Hepatocyte (in vitro differentiated cells): ENCODE measurements at regions not wholly inside any gene's neighbourhood (a gene's known extent, or its start where the extent isn't known, plus 50 kb on each side); places are given as distances from the start of the nearest gene placed in this dataset.

Source experiments
- DNase-seq: peaks from one replicate; pipeline ENCODE4 v3.0.0-alpha.2; 2016; ENCODE audit warnings: low spot score
- H2AFZ ChIP-seq: fragments of 200-600 bp; sonication (generic); 2 replicates; pipeline ENCODE4 v1.6.0; 2016; ENCODE audit warnings: antibody characterized with exemption, mild to moderate bottlenecking
- H3K27ac ChIP-seq: fragments of 200-600 bp; sonication (generic); 2 replicates; pipeline ENCODE4 v1.5.1; 2016; ENCODE audit warnings: mild to moderate bottlenecking
- H3K27me3 ChIP-seq: fragments of 200-600 bp; sonication (generic); 2 replicates; pipeline ENCODE4 v1.6.1; 2016
- H3K36me3 ChIP-seq: fragments of 200-600 bp; sonication (generic); replicated peaks from 2 replicates; pipeline ENCODE4 v1.5.1; 2016; ENCODE audit warnings: low read depth; ENCODE audit not compliant: insufficient read depth
- H3K4me1 ChIP-seq: fragments of 200-600 bp; sonication (generic); 2 replicates; pipeline ENCODE4 v1.5.1; 2016; ENCODE audit warnings: mild to moderate bottlenecking, moderate library complexity; ENCODE audit not compliant: insufficient read depth
- H3K4me2 ChIP-seq: fragments of 200-600 bp; sonication (generic); 2 replicates; pipeline ENCODE4 v1.6.0; 2016
- H3K4me3 ChIP-seq: fragments of 200-600 bp; sonication (generic); 2 replicates; pipeline ENCODE4 v1.5.1; 2016; ENCODE audit warnings: mild to moderate bottlenecking
- H3K79me2 ChIP-seq: fragments of 200-600 bp; sonication (generic); 2 replicates; pipeline ENCODE4 v1.6.0; 2017; ENCODE audit warnings: mild to moderate bottlenecking
- H3K9me2 ChIP-seq: fragments of 200-600 bp; sonication (generic); replicated peaks from 2 replicates; pipeline ENCODE4 v1.6.0; 2017; ENCODE audit warnings: mild to moderate bottlenecking; ENCODE audit not compliant: insufficient read depth
- H3K9me3 ChIP-seq: fragments of 200-600 bp; sonication (generic); 2 replicates; pipeline ENCODE4 v1.5.1; 2016; ENCODE audit warnings: low read depth, mild to moderate bottlenecking
- H4K20me1 ChIP-seq: fragments of 200-600 bp; sonication (generic); 2 replicates; pipeline ENCODE4 v1.6.0; 2016; ENCODE audit warnings: mild to moderate bottlenecking; ENCODE audit not compliant: insufficient read depth, poor library complexity, severe bottlenecking
- CTCF ChIP-seq: fragments of 200-600 bp; sonication (generic); IDR thresholded peaks from 2 replicates; pipeline ENCODE4 v1.5.1; 2016; ENCODE audit warnings: antibody characterized with exemption, mild to moderate bottlenecking; ENCODE audit not compliant: poor library complexity
- EZH2 ChIP-seq: fragments of 200-600 bp; sonication (generic); IDR thresholded peaks from 2 replicates; pipeline ENCODE4 v1.6.1; 2016; ENCODE audit warnings: antibody characterized with exemption, mild to moderate bottlenecking, borderline replicate concordance
- EZH2phosphoT487 ChIP-seq: fragments of 200-600 bp; sonication (generic); IDR thresholded peaks from one replicate; pipeline ENCODE4 v1.6.1; 2018; ENCODE audit warnings: antibody characterized with exemption, mild to moderate bottlenecking, low read depth, moderate library complexity; ENCODE audit not compliant: unreplicated experiment, severe bottlenecking
- WGBS: methylation state at CpG from one replicate; pipeline ENCODE4 v1.1.6; 2016; ENCODE audit warnings: low lambda C conversion rate; ENCODE audit errors: missing lambda C conversion rate; 5-methylcytosine and 5-hydroxymethylcytosine counted together

DNA sequence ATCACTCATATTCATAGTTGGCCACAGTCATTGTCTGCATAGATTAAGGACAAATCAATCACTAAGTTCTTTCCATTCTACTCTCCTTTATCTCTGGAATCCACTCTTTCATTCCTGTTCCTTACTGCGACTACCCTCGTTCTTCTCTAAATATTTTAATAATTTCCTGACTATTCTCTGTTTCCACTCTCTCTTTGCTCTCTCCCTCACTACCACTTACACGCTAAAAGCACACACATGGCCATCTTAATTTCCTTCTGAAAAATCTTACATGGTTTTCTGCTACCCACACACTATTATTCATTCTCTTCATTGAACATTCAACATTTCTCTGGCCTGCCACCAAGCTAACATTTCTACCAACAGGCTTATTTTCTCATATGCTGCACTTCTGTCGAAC is 279.6 kb upstream of the PLSCR5 start:
- DNase-seq = no peak
- TF ChIP-seq CTCF = no peak
- TF ChIP-seq EZH2phosphoT487 = no peak
- TF ChIP-seq EZH2 = no peak
- H3K9me2 ChIP-seq = no peaks in the 10 kb centered on the region
- no peak overlapping the region for H3K27ac ChIP-seq
- no peak overlapping the region for H3K4me3 ChIP-seq
- H4K20me1 ChIP-seq = no peaks in the 10 kb centered on the region
- WGBS = 85% methylated on average over 4 of the region's 4 CpGs
- H3K9me3 ChIP-seq = no peaks in the 10 kb centered on the region
- H3K27me3 ChIP-seq = no peaks in the 10 kb centered on the region
- H3K4me2 ChIP-seq = no peak overlapping the region
- H3K4me1 ChIP-seq = no peaks in the 10 kb centered on the region
- H2AFZ ChIP-seq = no peak overlapping the region
- H3K36me3 ChIP-seq = no peaks in the 10 kb centered on the region
- H3K79me2 ChIP-seq = no peaks in the 10 kb centered on the region

DNA sequence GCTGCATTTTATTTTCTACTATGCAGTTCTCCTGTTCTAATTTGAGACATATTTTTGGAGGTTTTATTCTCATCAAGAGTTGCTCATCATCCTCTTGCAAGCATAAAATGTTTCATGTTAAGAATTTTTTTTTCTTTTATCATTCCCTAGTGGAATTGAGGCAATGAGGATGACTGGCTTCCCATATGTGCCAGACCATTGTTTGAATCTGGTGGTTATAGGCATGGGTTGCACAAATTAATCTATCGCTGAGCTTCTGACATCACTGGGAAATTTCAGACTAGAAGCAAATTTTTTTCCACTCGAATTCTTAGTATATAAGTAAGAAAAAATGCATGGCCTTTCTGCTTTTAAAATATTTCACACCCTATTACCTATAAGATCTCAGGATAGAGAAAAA is 279.1 kb upstream of the PLSCR5 start:
- DNase-seq = no peak

DNA sequence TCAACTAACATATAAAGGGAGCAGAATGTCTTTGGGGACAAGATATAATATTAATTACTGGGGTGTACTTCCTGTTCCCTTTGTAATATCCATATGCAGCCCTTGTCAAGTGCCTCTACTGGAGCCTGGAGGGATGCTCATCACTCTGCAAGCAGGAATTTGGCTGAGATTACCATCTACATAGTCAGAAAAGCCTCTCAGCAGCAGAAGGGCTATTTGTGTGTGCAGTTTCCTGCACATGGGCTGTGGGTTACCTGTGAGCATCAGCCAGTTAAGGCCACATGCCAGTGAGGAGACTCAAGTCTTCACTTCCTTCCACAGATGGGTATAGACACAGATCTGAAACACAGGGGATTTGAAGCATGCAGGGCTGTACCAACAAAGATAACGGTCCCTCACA is 278.1 kb upstream of the PLSCR5 start:
- H4K20me1 ChIP-seq = no peaks in the 10 kb centered on the region
- no peaks in the 10 kb centered on the region for H3K27me3 ChIP-seq
- no peak overlapping the region for H2AFZ ChIP-seq
- no peaks in the 10 kb centered on the region for H3K4me1 ChIP-seq
- H3K9me3 ChIP-seq = no peaks in the 10 kb centered on the region
- H3K36me3 ChIP-seq = no peaks in the 10 kb centered on the region
- no peak overlapping the region for H3K4me2 ChIP-seq
- no peak for TF ChIP-seq EZH2
- no peak for TF ChIP-seq EZH2phosphoT487
- 50% methylated on average over 1 of the region's 1 CpG for WGBS
- DNase-seq = no peak
- no peaks in the 10 kb centered on the region for H3K79me2 ChIP-seq
- H3K27ac ChIP-seq = no peak overlapping the region
- H3K9me2 ChIP-seq = no peaks in the 10 kb centered on the region
- no peak overlapping the region for H3K4me3 ChIP-seq

More for the DNA sequence above, 279.1 kb upstream of the PLSCR5 start:
- no peaks in the 10 kb centered on the region for H3K4me1 ChIP-seq
- H3K36me3 ChIP-seq = no peaks in the 10 kb centered on the region
- no peak overlapping the region for H3K4me3 ChIP-seq
- WGBS = 84% methylated on average over 2 of the region's 2 CpGs
- H3K9me2 ChIP-seq = no peaks in the 10 kb centered on the region
- TF ChIP-seq EZH2phosphoT487 = no peak
- TF ChIP-seq EZH2 = no peak
- TF ChIP-seq CTCF = no peak
- H2AFZ ChIP-seq = no peak overlapping the region
- no peaks in the 10 kb centered on the region for H3K79me2 ChIP-seq
- no peaks in the 10 kb centered on the region for H4K20me1 ChIP-seq
- no peak overlapping the region for H3K4me2 ChIP-seq
- no peaks in the 10 kb centered on the region for H3K27me3 ChIP-seq
- no peaks in the 10 kb centered on the region for H3K9me3 ChIP-seq
- H3K27ac ChIP-seq = no peak overlapping the region

DNA sequence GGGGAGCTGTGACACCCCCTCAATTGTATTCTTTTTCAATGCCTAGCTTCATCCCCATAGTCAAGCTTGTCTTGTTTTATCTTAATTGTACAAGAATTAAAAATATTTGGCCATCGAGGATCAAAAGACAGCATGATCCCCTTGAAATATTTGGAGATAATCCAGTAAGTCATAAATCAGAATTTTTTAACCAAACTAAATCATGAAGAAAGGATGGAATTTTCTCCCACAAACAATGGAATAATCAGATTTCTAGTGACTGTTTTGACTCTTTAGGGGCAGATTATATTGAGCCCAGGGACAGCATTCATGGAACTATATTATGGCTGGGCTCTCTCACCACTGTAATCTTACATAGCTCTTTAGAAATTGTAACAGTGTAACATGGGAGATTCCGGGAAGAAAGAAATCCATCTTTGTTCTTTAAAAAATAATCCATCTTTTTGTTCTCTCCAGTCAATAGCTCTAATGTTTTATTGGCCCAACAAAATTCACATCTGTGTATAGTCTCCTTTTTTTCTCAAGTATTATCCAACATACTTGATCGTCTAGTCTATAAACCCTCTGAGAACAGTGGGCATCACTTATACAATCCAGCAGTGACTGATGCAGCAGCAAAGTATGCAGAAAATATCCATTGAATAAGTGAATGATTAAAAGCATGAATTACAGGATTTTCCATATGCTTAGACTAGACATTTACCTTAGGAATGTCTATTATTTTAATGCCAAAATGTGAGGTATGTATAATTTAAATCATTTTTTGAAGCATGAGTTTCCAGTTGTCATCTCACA is 277.0 kb upstream of the PLSCR5 start:
- Histone ChIP-seq H3K9me2 (no peaks in the 10 kb centered on the region), H3K36me3 (no peaks in the 10 kb centered on the region), H3K27me3 (no peaks in the 10 kb centered on the region), H3K79me2 (no peaks in the 10 kb centered on the region), H3K4me3 (no peak overlapping the region), H4K20me1 (no peaks in the 10 kb centered on the region), H2AFZ (no peak overlapping the region), H3K9me3 (no peaks in the 10 kb centered on the region), H3K4me2 (no peak overlapping the region), H3K27ac (no peak overlapping the region), H3K4me1 (no peaks in the 10 kb centered on the region)
- TF ChIP-seq EZH2phosphoT487 = no peak
- TF ChIP-seq CTCF = no peak
- no peak for TF ChIP-seq EZH2
- WGBS = 83% methylated on average over 3 of the region's 3 CpGs
- no peak for DNase-seq
